Heart right ventricle (tissue), 16 donors: ENCODE measurements at regions not wholly inside any gene's neighbourhood (a gene's known extent, or its start where the extent isn't known, plus 50 kb on each side); places are given as distances from the start of the nearest gene placed in this dataset.
"Not testable (repeated sequence)": the region's sequence is repeated elsewhere in the genome, so short reads cannot be mapped to it uniquely, and the experiment has no call there.

Experiments
- ATAC-seq, 8 donors: fragments of 200-7000 bp; cut with Tn5 transposase; one replicate each; pipeline ENCODE4 v1.9.1; 2020; ENCODE audit warnings: mild to moderate bottlenecking in 8 of 8, moderate library complexity in 8 of 8, moderate number of reproducible peaks in 1 of 8
- DNase-seq, 2 donors: peaks; one replicate each; pipeline ENCODE4 v3.0.0-alpha.2; 2020
- H3K27ac ChIP-seq, 10 donors: fragments of 200-600 bp; sonication (generic) in 2 of 10; one replicate each; pipeline versions ENCODE4 v1.5.0 to v1.8.0; 2020 to 2022; ENCODE audit warnings: mild to moderate bottlenecking in 3 of 10
- H3K27me3 ChIP-seq, 7 donors: fragments of 200-600 bp; one replicate each; pipeline ENCODE4 v1.8.0; 2021 to 2022; ENCODE audit warnings: mild to moderate bottlenecking in 2 of 7
- H3K36me3 ChIP-seq, 9 donors: fragments of 200-600 bp; sonication (generic) in 1 of 9; one replicate each; pipeline versions ENCODE4 v1.5.0 to v1.8.0; 2020 to 2022; ENCODE audit warnings: mild to moderate bottlenecking in 2 of 9
- H3K4me1 ChIP-seq, 9 donors: fragments of 200-600 bp; sonication (generic) in 1 of 9; one replicate each; pipeline versions ENCODE4 v1.5.0 to v1.8.0; 2020 to 2022; ENCODE audit warnings: mild to moderate bottlenecking in 4 of 9
- H3K4me3 ChIP-seq, 10 donors: fragments of 200-600 bp; sonication (generic) in 2 of 10; one replicate each; pipeline versions ENCODE4 v1.5.0 to v1.8.0; 2020 to 2022; ENCODE audit warnings: mild to moderate bottlenecking in 7 of 10, moderate library complexity in 2 of 10
- H3K9me3 ChIP-seq, 11 donors: fragments of 200-600 bp in 10 of 11; sonication (generic) in 2 of 11; one replicate each; pipeline versions ENCODE4 v1.5.0 to v1.8.0; 2013 to 2022; ENCODE audit warnings: mild to moderate bottlenecking in 2 of 11, control low read depth in 1 of 11, moderate library complexity in 1 of 11
- CTCF ChIP-seq, 9 donors: fragments of 200-600 bp; sonication (generic) in 2 of 9; IDR thresholded peaks; one replicate each; pipeline versions ENCODE4 v1.5.0 to v1.8.0; 2021 to 2022; ENCODE audit warnings: antibody characterized with exemption in 9 of 9, mild to moderate bottlenecking in 5 of 9, moderate library complexity in 1 of 9
- WGBS, 2 donors: extraction: QIAGEN DNeasy Blood & Tissue Kit; methylation state at CpG; one replicate each; pipeline ENCODE4 v1.1.7; 2013; ENCODE audit warnings: inconsistent platforms in 1 of 2; 5-methylcytosine and 5-hydroxymethylcytosine counted together
- intact Hi-C, 10 donors: fragments of 100-400 bp; cut with DNase I; formaldehyde crosslinking; loops; one replicate each; pipeline versions ENCODE4 v1.11.1 to v1.14.2; 2022
- donor health status: Arrhythmogenic right ventricular cardiomyopathy.
- donor health status: ischemic (EF 13 %, LVEDD 7.1; RV severe dilation, severe dysfunction).
- donor health status: healthy with polysubstance abuse.
- donor health status: DM: no; HTN: yes; CAD: no.
- donor health status: DM: no; HTN: no; CAD: no.
- donor health status: ischemic (EF 25% LVEDD 6.9; RV normal size, moderate dysfunction).
- donor health status: ischemic (EF 25% LVEDD 5.7; RV mildly dilated, moderate dysfunction).
- donor health status: healthy.
- donor health status: DM: yes; HTN: yes; CAD: no.
- donor health status: Ischemic cardiomyopathy.
- donor health status: ischemic (EF 35%, LVEDD 5.7; RV mildly dilated, moderate dysfunction).
- donor health status: nonischemic (EF 11% LVEDD 7.7; RV severe dilation, severe dysfunction).
- donor health status: DM: yes; HTN: yes; CAD: no.
- donor health status: PGD.
- donor health status: ischemic (EF 29% LVEDD 5.4; RV normal size, mild dysfunction).
- donor health status: nonischemic (EF 23%, LVEDD 6.1; RV moderate dilation, normal function).

- no peaks in the 10 kb centered on the region for H3K36me3 ChIP-seq
- DNase-seq (no peak), ATAC-seq (no peak)
- H3K4me1 ChIP-seq, result no peaks in the 10 kb centered on the region
- H3K27ac ChIP-seq, result no peak overlapping the region
- intact Hi-C loops, result no loop called here
- no peak overlapping the region for H3K4me3 ChIP-seq
- TF ChIP-seq CTCF (IDR thresholded peaks at IDR 0.05), result no peak
- H3K27me3 ChIP-seq, result no peaks in the 10 kb centered on the region
- H3K9me3 ChIP-seq, result peaks cover 0 to 10% (median 3%) of the 10 kb centered on the region in 11 donors
- WGBS, 2 donors, result 86 to 90% methylated on average over 2 of the region's 2 CpGs
These were observed 67.1 kb upstream of the UBE2E2 start for GRCh38 chr3:23136054-23136453.

DNA sequence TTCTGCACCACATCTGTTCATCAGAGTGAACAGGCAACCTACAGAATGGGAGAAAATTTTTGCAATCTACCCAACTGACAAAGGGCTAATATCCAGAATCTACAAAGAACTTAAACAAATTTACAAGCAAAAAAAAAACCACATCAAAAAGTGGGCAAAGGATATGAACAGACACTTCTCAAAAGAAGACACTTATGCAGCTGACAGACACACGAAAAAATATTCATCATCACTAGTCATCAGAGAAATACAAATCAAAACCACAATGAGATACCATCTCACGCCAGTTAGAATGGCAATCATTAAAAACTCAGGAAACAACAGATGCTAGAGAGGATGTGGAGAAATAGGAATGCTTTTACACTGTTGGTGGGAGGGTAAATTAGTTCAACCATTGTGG lies 59.1 kb upstream of the UBE2E2 start:
- H3K4me1 ChIP-seq, H3K4me3 ChIP-seq, intact Hi-C loops, ATAC-seq, DNase-seq, H3K9me3 ChIP-seq, H3K27me3 ChIP-seq, H3K36me3 ChIP-seq, H3K27ac ChIP-seq: not testable (repeated sequence)
- WGBS, 2 donors, result 73 to 82% methylated on average over 2 of the region's 2 CpGs

GRCh38 chr3:23146163-23146562 lies 57.0 kb upstream of the UBE2E2 start:
- H3K4me3 ChIP-seq, result no peak overlapping the region
- ATAC-seq, result no peak
- 67 to 75% methylated on average over 2 of the region's 2 CpGs for WGBS, 2 donors
- DNase-seq, result no peak
- H3K9me3 ChIP-seq, result no peaks in the 10 kb centered on the region
- intact Hi-C loops, result no loop called here
- no peak overlapping the region for H3K27ac ChIP-seq
- no peaks in the 10 kb centered on the region for H3K4me1 ChIP-seq
- TF ChIP-seq CTCF (IDR thresholded peaks at IDR 0.05), result no peak
- H3K36me3 ChIP-seq, result no peaks in the 10 kb centered on the region
- H3K27me3 ChIP-seq, result no peaks in the 10 kb centered on the region

GRCh38 chr3:23152989-23153388 lies 50.1 kb upstream of the UBE2E2 start:
- Histone ChIP-seq H3K4me3 (no peak overlapping the region), H3K4me1 (no peaks in the 10 kb centered on the region), H3K27me3 (no peaks in the 10 kb centered on the region), H3K9me3 (peaks cover 0 to 20% (median 10%) of the 10 kb centered on the region in 11 donors), H3K36me3 (no peaks in the 10 kb centered on the region), H3K27ac (no peak overlapping the region)
- no peak for TF ChIP-seq CTCF (IDR thresholded peaks at IDR 0.05)
- DNase-seq (no peak), ATAC-seq (no peak)
- intact Hi-C loops, result no loop called here
